HG03378 (cell line): ENCODE measurements at regions not wholly inside any gene's neighbourhood (a gene's known extent, or its start where the extent isn't known, plus 50 kb on each side); places are given as distances from the start of the nearest gene placed in this dataset.

Experiments used
- ATAC-seq: cut with Tn5 transposase; IDR thresholded peaks from one replicate; pipeline ENCODE4 v1.9.1; 2021; ENCODE audit warnings: mild to moderate bottlenecking, moderate library complexity; ENCODE audit not compliant: unreplicated experiment

GRCh38 chr4:3851211-3851610 lies 85.0 kb downstream of the ADRA2C start:
- ATAC-seq, result no peak

DNA sequence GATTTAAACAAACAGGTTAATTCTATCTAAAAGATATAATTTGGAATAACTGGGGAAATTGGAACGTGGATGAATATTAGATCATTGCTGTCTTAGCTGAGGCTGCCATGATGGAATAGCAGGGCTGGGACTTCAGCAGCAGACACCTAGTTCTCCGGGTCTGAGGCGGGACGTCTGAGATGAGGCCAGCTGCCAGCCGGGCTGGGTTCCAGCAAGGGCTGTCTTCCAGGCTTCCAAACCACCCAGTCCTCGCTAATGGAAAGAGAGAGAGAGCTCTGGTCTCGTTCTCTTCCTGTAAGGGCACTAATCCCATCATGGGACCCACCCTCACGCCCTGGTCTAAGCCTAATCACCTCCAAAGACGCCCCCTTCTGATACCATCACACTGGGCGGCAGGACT lies 85.7 kb downstream of the ADRA2C start:
- ATAC-seq, result no peak

DNA sequence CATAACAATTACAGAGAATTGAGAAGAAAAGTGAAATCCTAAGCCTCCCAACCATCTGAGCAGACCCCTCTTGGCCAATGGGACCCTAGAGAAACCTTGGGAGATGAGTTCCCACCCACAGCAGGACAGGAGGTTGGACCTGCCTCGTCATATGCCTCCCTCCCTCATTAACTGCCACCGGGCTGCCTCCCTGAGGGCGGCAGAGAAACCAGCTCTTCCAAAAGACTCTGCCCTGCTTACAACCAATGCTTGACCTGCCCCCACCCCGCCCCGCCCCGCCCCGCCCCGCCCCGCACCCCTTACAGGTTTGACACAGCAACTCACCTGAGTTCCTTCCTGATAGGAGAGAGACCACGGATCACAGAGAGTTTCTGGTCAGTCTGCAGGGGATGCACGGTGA lies 86.1 kb downstream of the ADRA2C start:
- ATAC-seq, result no peak

GRCh38 chr4:3852711-3853110 lies 86.5 kb downstream of the ADRA2C start:
- ATAC-seq, result no peak

- ATAC-seq, result no peak
Observed at GRCh38 chr4:3853388-3854035, 87.3 kb downstream of the ADRA2C start.

- no peak for ATAC-seq
Observed at GRCh38 chr4:3854661-3855060, 88.5 kb downstream of the ADRA2C start.

GRCh38 chr4:3855646-3856045 lies 89.5 kb downstream of the ADRA2C start:
- no peak for ATAC-seq

GRCh38 chr4:3856604-3857204 lies 90.5 kb downstream of the ADRA2C start:
- ATAC-seq, result no peak

DNA sequence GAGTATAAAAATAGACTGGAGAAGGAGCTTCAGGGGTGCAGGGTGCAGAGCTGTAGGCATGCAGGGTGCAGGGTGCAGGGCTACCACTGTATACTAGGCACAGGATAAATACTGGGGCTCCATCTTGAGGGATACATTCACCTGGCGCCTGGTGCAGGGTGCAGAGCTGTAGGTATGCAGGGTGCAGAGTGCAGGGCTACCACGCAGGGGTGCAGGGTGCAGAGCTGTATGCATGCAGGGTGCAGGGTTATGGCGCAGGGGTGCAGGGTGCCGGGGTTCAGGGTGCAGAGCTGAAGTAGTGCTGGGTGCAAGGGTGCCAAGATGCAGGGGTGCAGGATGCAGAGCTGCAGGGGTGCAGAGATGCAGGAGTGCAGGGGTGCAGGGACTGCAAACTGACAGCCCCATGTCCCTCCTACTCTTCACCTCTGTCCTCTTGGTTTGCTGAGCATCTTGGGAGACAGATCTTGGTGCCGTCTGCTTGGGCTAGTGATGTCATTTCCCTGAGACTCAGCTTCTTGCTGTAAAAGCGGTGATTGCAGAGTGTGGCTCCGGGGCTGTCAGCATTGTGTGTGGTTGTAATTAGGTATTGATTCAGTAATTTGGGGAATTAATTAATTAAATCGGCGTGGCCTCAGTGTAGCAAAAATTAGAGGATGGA lies 91.2 kb downstream of the ADRA2C start:
- ATAC-seq, result no peak

- ATAC-seq, result no peak
Observed at GRCh38 chr4:3858046-3858730, 92.0 kb downstream of the ADRA2C start.

DNA sequence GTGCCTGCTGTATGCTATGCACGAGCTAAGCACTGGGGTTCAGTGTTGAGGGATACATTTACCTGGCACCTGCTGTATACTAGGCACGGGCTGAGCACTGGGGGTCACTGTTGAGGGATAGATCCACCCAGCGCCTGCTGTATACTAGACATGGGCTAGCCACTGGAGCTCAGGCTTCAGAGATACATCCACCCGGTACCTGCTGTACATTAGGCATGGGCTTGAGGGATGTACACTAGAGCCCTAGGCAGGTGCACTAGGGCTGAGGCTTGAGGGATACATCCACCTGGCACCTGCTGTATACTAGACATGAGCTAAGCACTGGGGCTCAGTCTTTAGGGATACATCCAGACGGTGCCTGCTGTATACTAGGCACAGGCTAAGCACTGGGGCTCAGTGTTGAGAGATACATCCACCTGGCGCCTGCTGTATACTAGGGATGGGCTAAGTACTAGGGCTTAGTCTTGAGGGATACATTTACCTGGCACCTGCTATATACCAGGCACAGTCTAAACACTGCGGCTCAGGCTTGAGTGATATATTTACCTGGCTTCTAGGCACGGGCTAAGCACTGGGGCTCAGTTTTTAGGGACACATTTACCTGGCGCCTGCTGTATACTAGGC lies 92.7 kb downstream of the ADRA2C start:
- no peak for ATAC-seq

- ATAC-seq, result no peak
Observed at GRCh38 chr4:3859571-3859970, 93.4 kb downstream of the ADRA2C start.

DNA sequence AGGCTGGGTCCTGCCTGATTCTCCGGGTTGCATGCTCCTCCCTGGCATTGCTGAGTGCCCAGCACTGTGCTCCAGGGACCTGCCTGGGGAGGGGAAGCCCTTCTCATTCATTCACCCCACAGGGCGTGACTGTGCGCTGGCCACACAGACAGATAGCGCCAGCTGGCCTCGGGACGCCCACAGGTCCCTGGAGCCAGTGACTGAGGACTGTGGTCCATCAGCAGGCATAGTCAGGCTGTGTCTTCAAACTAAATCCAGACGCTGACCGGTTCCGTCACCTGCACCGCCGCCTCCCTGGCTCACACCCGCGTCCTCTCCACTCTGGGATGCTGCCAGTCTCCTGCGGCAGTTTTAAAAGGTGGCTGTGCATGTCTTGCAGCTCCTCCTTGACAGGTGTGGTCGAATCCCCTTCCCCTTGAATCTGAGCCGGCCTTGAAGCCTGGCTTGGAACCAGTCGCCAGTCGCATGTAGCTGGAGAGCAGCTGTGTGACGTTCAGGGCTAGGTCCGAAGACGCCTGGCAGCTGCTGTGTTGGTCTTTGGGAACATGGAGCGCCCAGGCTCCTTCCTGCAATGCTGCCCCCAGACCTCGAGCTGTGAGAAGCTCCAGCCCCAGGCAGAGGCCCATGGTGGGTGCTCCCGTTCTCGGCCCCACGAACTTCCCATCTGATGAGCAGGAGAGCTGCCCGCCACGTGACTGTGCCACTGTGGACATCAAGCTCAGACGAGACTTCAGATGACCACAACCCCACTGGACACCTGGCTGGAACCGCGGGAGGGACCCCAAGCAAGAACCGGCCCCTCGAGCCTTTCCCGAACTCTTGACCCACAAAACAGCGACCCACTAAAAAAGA lies 94.1 kb downstream of the ADRA2C start:
- no peak for ATAC-seq

- ATAC-seq, result no peak
Observed at GRCh38 chr4:3860913-3861636, 94.9 kb downstream of the ADRA2C start.

GRCh38 chr4:3861720-3862639 lies 95.8 kb downstream of the ADRA2C start:
- no peak for ATAC-seq

GRCh38 chr4:3862640-3863420 lies 96.6 kb downstream of the ADRA2C start:
- ATAC-seq, result no peak

DNA sequence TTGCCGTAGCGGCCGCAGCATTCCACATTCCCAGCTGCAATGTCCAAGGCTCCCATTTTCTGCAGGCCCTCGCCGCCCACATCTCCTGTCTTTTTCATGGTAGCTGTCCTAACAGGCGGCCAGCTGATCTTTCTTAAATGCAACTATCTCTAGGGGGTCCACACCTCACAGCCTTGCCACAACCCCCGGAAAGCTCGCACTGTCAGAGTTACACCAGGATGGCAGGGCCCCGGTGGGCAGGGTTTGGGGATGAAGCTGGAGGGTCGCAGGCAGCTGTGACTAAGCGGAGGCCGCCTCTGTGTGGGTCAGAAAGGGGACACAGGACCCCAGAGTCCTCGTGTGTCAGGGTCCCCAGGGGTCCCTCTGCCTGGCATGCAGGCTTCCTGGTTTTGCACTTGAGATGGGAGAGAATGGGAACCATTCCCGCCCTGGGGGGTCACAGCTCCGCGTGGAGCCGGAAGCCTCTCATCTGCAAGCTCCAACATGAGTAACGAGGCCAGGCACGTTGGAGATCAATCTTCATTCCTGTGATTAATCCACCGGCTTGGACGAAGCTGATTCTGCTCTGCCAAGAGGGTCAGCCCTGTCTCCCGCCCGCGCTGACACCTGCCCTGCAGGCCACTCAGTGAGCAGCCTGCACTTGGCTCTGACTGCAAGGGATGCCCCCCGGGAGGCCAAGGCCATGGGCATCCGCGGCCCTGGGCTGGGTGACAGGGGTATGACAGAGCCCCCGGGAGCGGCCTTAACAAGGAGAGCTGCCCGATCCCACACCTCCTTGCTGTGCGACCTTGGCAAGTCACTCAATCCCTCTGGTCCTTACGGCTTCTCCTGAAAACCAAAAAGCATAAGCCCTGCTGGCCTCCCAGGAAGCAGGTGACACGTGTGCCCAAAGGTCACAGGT lies 97.9 kb downstream of the ADRA2C start:
- ATAC-seq, result no peak
